GM13977 (cell line): ENCODE measurements at regions not wholly inside any gene's neighbourhood (a gene's known extent, or its start where the extent isn't known, plus 50 kb on each side); places are given as distances from the start of the nearest gene placed in this dataset.

Source experiments
- DNase-seq: peaks from one replicate; pipeline ENCODE4 v3.0.0; 2012; ENCODE audit warnings: low spot score
- in situ Hi-C: fragments of 300-500 bp; cut with MboI; formaldehyde crosslinking; loops from one replicate; pipeline ENCODE4 v1.12.0; 2022; ENCODE audit warnings: low sequenced_read_pairs, low pct_unique_long_range_greater_than_20kb, mixed read lengths, inconsistent platforms; ENCODE audit not compliant: unreplicated experiment
- TF ChIP-seq, protein P1 (sequence below): IDR thresholded peaks from 2 replicates; pipeline ENCODE4 v1.5.1; 2012; ENCODE audit warnings: mild to moderate bottlenecking, control low read depth; ENCODE audit not compliant: insufficient read depth; ENCODE audit errors: extremely low read depth, missing control alignments

DNA sequence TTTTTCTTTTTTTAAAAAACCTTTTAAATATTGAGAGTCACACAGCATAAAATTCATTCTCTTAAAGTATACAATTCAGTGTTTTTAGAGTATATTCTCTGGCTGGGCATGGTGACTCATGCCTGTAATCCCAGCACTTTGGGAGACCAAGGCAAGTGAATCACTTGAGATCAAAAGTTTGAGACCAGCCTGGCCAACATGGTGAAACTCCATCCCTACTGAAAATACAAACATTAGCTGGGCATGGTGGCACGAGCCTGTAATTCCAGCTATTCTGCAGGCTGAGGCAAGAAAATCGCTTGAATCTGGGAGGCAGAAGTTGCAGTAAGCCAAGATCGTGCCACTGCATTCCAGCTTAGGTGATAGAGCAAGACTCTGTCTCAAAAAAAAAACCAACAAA lies 68.4 kb upstream of the BCAT1 start:
- TF ChIP-seq, protein P1, sequence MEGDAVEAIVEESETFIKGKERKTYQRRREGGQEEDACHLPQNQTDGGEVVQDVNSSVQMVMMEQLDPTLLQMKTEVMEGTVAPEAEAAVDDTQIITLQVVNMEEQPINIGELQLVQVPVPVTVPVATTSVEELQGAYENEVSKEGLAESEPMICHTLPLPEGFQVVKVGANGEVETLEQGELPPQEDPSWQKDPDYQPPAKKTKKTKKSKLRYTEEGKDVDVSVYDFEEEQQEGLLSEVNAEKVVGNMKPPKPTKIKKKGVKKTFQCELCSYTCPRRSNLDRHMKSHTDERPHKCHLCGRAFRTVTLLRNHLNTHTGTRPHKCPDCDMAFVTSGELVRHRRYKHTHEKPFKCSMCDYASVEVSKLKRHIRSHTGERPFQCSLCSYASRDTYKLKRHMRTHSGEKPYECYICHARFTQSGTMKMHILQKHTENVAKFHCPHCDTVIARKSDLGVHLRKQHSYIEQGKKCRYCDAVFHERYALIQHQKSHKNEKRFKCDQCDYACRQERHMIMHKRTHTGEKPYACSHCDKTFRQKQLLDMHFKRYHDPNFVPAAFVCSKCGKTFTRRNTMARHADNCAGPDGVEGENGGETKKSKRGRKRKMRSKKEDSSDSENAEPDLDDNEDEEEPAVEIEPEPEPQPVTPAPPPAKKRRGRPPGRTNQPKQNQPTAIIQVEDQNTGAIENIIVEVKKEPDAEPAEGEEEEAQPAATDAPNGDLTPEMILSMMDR = no peak
- no peak for DNase-seq
- in situ Hi-C loops = no loop called here

DNA sequence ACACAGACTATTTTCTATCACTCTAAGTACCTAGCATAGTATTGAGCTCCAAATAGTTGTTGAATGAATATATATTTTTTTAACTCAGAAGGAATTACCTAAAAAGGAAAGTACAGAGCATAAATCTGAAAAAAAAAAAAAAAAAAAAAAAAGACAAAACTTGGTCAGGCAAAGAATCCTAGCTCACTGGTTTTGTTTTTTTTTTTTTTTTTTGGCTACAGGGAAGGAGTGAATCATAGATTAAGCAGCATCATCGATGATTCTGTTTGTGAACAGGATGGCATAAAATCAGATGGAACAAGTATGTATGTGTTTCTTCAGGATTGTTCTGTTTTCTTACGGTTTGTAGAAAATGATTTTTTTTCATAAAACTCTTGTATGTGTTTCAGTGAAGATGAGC lies 66.1 kb upstream of the BCAT1 start:
- TF ChIP-seq, protein P1 = no peak
- DNase-seq = no peak
- in situ Hi-C loops = no loop called here

DNA sequence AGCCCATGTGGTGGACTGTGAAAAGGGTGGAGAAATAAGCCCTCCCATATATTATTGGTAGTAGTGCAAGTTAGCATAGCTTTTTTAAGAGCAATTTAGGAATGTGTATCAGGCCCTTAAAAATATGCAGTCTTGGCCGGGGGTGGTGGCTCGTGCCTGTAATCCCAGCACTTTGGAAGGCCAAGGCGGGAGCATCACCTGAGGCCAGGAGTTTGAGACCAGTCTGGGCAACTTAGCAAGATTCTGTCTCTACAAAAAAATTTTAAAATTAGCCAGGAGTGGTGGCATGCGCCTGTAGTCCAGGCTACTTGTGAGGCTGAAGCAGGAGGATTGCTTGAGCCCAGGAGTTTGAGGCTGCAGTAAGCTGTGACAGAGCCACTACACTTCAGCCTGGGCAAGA lies 64.2 kb upstream of the BCAT1 start:
- in situ Hi-C loops = no loop called here
- TF ChIP-seq, protein P1 = no peak
- DNase-seq = no peak

DNA sequence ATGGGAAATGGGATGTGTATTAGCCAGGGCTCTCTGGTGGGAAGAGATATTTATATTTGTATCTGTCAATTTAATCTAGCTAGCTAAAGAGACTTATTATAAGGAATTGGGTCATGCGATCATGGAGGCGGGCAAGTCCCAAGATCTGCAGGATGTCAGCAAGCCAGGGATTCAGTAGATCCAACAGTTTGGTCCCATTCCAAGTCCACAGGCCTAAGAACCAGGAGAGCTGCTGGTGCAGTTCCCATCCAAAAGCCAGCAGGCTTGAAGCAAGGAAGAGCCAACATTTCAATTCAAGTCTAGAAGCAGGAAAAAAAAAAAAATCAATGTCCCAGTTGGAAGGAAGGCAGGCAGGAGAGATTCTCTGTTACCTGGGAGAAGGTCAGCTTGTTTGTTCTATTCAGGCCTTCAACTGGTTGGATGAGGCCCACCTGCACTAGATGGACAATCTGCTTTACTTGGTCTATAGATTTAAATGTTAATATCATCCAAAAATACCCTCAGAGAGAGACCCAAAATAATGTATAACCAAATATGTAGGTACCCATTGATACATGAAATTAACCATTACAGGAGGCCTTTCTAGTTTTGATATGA lies 60.7 kb upstream of the BCAT1 start:
- DNase-seq = no peak
- in situ Hi-C loops = no loop called here
- TF ChIP-seq, protein P1 = no peak

DNA sequence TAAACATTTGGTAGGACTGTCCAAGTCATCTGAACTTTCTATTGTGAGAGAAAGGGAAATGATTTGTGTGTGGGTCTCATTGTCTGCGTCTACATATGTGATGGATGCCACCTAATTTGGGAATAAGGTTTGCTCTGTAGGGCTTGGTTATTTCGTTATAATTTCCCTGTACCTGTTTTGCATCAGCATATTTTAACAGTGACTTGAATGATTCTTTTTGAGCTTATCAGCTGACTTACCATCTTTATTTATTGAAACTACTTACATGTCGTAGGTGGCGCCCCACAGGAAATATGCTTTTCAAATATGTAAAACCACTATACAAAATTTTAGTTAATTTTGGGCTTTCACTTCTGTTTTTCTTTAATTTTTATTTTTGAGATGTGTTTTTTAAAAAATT lies 56.5 kb upstream of the BCAT1 start:
- TF ChIP-seq, protein P1 = no peak
- no peak for DNase-seq
- in situ Hi-C loops = no loop called here

DNA sequence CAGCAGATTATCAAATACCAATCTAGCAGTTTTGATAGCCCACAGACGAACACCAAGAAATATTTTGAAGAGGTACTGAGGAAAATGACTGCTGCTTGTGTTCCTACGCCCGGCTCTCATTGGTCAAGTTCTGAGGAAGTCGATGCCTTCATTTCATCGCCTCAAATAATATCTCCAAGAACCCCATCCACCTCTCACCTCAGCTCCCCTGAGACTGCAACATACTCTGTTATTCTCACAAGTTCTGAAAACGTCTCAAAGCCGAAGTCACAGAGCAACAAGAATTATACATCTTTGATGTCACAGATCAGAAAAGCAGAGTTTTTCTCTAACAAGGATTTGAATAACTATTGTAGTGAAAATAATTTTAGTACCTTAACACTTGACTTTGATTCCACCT lies 55.5 kb upstream of the BCAT1 start:
- TF ChIP-seq, protein P1 = no peak
- in situ Hi-C loops = no loop called here
- DNase-seq = no peak

DNA sequence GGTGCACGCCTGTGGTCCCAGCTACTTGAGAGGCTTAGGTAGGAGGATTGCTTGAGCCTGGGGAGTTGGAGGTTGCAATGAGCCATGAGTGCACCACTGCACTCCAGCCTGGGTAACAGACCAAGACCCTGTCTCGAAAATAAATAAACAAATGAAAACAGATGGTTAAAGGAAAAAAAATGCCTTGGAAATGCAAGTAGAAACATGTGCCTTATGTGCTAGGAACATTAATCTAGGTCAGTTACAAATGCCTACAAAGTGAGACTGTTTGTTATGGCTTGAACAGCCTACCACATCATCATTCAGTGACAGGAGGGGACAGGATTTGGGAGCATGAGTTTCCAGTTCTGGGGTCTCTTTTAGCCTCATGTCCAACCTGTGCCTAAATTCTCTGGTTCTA lies 52.4 kb upstream of the BCAT1 start:
- no peak for DNase-seq
- TF ChIP-seq, protein P1 = no peak
- in situ Hi-C loops = no loop called here
